HG02571 (cell line): ENCODE measurements at regions not wholly inside any gene's neighbourhood (a gene's known extent, or its start where the extent isn't known, plus 50 kb on each side); places are given as distances from the start of the nearest gene placed in this dataset.
"Not testable (repeated sequence)": the region's sequence is repeated elsewhere in the genome, so short reads cannot be mapped to it uniquely, and the experiment has no call there.

ENCODE experiments used
- ATAC-seq: cut with Tn5 transposase; IDR thresholded peaks from one replicate; pipeline ENCODE4 v1.9.1; 2021; ENCODE audit warnings: mild to moderate bottlenecking, moderate library complexity; ENCODE audit not compliant: unreplicated experiment

GRCh38 chr12:105423237-105423636, 92.7 kb downstream of the C12orf75 start:
- ATAC-seq, result no peak

- ATAC-seq, result no peak
These were observed 93.4 kb downstream of the C12orf75 start for GRCh38 chr12:105423921-105424320.

DNA sequence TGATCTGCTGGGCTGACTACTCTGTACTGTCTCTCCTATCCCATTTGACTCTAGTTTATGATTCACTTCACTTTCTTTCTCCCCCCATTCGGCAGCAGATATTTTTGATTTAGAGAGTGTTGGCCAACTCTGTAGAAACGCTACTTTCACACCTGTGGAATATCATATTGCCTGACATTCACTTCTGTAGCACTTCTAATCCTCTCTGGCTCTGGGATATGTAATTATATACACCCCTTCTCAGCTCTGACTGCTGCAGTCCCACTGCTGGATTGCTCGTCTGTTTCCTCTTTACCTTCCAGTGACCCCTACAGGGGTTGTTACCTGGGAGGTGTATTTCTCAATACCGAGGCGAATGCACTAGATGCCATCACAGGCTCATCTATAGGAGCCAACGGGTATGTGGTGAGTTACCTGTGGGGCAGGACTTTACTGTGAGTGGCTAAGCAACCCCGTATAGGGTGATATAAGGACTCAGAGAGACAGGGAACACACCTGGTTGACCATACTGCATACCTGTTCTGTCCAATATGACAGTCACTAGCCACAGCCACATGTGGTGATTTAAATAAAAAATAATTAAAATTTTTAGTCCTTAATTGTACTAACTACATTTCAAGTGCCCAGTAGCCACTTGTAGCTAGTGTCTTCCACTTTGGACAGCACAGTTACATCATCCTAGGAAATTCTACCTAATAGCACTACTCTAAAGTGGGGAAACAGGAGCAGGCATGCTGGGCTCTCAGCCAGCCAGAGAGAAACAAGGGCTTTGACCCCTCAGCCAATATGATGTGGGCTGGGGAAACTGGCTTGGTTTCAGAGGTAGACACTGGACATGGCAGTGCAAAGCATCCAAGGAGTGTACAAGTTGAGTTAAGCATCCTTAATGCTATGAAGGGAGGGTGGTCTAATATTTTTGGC, 95.0 kb downstream of the C12orf75 start:
- no peak for ATAC-seq

- no peak for ATAC-seq
These were observed 96.3 kb downstream of the C12orf75 start for GRCh38 chr12:105426766-105427165.

DNA sequence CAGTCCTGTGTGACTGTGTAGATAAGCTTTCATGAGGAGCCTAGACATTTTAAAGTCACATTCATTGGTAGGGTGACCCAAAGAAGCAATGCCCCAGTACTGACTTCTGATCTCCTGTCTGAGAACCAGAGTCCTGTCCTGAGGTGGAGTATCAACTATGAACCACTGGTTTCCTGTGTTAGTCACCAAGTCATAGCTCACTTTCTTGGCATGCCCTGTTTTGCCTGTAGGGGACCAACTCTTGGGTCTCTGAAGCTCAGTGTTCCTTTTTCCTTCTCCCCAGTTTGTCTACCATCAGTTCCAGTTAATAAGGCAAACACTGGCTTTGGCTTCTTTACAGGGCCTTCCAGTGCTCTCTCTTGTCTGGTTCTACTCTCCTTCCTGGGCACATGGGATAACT, 97.4 kb downstream of the C12orf75 start:
- ATAC-seq, result no peak

DNA sequence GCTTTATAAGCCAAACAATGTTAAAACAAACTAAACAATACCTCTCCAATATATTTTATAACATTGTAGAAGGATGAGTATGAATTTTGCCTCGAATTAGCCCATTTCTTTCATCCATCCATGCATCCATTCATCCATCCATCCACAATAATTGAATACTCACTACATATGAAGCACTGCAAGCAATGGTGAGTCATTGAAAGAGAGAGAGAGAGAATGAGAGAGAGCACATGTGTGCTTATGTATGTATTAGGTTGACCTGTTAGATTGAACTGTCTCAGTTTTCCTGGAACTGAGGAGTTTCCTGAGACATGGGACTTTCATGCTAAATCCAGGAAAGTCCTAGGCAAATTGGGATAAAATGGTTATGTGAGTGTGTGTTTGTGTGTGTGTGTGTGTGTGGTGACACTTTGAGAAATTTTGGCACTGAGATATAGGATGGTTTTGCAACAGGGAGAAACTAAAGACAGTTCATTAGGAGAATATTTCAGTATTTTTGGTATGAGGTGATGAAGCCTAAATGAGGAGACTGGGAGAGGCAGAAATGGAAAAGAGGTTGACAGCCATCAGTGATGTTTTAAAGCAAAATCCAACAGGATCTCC, 98.4 kb downstream of the C12orf75 start:
- ATAC-seq, result no peak

GRCh38 chr12:105429511-105429910, 99.0 kb downstream of the C12orf75 start:
- no peak for ATAC-seq

- no peak for ATAC-seq
These were observed 101.1 kb downstream of the C12orf75 start for GRCh38 chr12:105431537-105432100.

DNA sequence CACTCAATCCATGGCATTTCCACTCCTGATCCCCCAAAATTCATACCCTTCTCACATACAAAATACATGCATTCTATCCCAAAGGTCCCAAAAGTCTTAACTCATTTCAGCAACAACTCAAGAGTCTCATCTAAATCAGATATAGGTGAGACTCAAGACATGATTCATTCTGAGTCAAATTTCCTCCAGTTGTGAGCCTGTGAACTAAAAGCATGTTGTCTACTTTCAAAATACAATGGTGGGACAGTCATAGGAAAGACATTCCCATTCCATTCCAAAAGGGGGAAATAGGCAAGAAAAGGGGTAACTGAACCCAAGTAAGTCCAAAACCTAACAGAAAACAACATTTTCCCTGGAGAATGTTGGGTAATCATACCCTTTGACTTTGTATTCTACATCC, 103.3 kb downstream of the C12orf75 start:
- no peak for ATAC-seq

GRCh38 chr12:105436636-105437035, 106.1 kb downstream of the C12orf75 start:
- ATAC-seq, result no peak

DNA sequence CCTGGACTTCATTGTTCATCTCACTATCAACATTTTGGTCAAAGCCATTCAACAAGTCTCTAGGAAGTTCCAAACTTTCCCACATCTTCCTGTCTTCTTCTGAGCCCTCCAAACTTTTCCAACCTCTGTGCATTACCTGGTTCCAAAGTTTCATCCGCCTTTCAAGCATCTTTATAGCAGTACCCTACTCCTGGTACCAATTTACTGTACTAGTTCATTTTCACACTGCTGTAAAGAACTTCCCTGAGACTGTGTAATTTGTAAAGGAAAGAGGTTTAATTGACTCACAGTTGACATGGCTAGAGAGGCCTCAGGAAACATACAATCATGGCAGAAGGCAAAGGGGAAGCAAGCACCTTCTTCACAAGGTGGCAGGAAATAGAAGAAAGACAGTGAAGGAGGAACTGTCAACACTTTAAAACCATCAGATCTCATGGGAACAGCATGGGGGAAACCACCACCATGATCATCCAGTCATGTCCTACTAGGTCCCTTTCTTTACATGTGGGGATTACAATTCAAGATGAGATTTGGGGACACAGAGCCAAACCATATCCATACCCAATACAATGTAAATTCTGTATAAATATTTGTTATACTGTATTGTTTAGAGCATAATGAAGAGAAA, 109.7 kb downstream of the C12orf75 start:
- no peak for ATAC-seq

- ATAC-seq, result no peak
These were observed 113.5 kb downstream of the C12orf75 start for GRCh38 chr12:105443802-105444652.

DNA sequence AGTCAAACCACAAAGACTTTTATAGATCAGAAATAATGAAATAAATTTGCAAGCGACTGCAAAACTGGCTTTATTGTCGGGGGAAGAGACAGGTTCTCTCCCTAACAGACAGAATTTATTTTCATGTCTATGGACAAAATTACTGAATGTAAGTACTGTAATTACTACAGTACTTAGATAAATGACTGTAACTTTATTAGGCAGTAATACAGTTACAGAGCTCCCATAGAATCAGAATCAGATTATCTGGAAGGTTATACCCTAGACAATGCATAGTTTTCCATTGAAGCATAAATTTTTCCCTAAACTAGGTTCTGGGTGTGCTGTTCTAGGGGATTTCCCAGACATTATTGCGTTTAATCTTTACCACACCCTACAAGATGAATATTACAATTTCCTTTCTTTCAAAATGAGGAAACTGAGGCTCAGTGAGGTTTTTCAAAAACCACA, 114.2 kb downstream of the C12orf75 start:
- no peak for ATAC-seq

- ATAC-seq, result no peak
These were observed 114.8 kb downstream of the C12orf75 start for GRCh38 chr12:105445249-105445648.

- ATAC-seq, result no peak
These were observed 115.2 kb downstream of the C12orf75 start for GRCh38 chr12:105445649-105446048.

DNA sequence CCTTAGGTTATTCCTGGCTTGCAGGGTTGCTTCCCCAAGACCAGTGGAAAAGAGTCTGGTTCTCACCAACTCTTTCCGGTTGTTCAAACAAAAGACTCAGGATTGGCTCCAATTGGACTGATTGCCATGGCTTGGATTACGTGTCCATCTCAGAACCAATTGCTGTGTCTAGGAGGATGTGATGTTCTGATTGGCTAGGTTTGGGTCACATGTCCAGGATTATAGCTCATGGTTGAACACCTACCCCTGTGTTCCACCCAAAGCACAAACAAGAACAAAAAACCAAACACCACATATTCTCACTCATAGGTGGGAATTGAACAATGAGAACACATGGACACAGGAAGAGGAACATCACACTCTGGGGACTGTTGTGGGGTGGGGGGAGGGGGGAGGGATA, 116.0 kb downstream of the C12orf75 start:
- not testable (repeated sequence) for ATAC-seq

GRCh38 chr12:105449431-105449830, 118.9 kb downstream of the C12orf75 start:
- no peak for ATAC-seq

DNA sequence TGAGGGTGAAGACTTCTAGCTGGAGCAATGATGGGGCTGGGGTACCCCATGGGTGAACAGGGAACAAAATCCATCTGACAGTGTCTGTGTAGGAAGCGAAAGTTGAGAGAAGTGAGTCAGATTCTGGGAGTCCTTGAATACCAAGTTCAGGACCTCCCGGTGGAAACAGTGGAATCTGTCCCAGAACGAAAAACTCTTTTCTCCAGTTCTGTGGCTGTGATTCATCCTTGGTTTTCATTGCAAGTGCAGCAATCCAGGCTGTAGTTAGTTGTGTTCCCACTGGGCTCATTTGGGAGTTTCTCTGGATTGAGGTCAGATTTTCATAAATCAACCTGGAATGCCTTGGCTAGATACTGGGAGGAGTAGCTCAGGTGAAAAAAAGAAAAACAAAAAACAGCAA, 120.7 kb downstream of the C12orf75 start:
- no peak for ATAC-seq

DNA sequence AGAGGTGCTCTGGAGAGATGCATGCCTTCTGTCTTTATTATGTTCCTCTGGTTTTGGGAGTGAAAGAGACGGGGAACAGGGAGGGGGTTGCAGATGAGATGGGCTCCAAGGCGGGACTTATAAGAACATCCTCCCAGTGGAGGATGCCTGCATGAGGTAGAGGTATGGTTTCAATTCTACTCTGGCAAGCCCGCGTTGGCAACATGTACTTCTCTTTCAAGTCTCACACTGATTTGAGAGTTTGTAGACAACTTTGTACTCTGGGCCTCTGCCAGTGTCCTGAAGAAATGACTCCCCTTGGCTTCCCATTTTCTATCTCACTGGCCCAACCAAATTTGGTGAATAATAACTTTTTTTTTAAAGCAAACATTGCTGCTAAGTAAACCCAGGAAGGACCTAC, 121.3 kb downstream of the C12orf75 start:
- ATAC-seq, result no peak

DNA sequence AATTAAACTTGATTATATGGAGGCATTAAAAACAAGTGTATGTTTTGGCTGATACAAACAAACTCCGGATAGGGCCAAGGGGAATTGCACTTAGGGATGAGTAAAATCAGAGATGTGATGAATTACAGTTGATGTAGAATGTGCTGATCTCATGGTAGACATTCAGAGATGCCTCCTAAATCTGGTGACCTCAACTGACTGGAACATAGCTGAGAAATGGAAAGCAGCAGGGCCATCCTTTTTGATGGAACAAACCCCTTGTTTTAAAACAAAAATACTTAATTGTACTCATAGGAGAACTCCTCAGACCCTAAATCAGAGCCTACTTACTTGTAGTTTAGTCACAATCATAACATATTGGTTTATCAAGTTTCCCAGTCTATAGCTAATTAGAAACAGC, 122.8 kb downstream of the C12orf75 start:
- ATAC-seq, result no peak

GRCh38 chr12:105454688-105455087, 124.2 kb downstream of the C12orf75 start:
- no peak for ATAC-seq
